Medulla oblongata (tissue), 1 donor: ENCODE measurements at regions not wholly inside any gene's neighbourhood (a gene's known extent, or its start where the extent isn't known, plus 50 kb on each side); places are given as distances from the start of the nearest gene placed in this dataset.
"Not testable (repeated sequence)": the region's sequence is repeated elsewhere in the genome, so short reads cannot be mapped to it uniquely, and the experiment has no call there.

Experiments used
- DNase-seq: peaks from one replicate; pipeline ENCODE4 v3.0.0-alpha.2; 2015; ENCODE audit errors: extremely low spot score

GRCh38 chr11:121901886-121902285 is 214.1 kb downstream of the BLID start:
- no peak for DNase-seq

GRCh38 chr11:121901417-121901816 is 214.6 kb downstream of the BLID start:
- DNase-seq: not testable (repeated sequence)

- no peak for DNase-seq
These were observed 216.5 kb downstream of the BLID start for GRCh38 chr11:121899520-121899919.

- DNase-seq: no peak
These were observed 217.1 kb downstream of the BLID start for GRCh38 chr11:121898903-121899302.

GRCh38 chr11:121895919-121896318 is 220.1 kb downstream of the BLID start:
- no peak for DNase-seq

- no peak for DNase-seq
These were observed 221.4 kb downstream of the BLID start for GRCh38 chr11:121894581-121894980.

- DNase-seq: no peak
These were observed 223.2 kb downstream of the BLID start for GRCh38 chr11:121892863-121893262.

GRCh38 chr11:121892131-121892681 is 223.8 kb downstream of the BLID start:
- DNase-seq: no peak

GRCh38 chr11:121890946-121891515 is 225.0 kb downstream of the BLID start:
- peak; percentile 53 for DNase-seq

GRCh38 chr11:121890377-121890776 is 225.6 kb downstream of the BLID start:
- DNase-seq: peak; percentile 54

- no peak for DNase-seq
These were observed 226.1 kb downstream of the BLID start for GRCh38 chr11:121889931-121890330.

- DNase-seq: no peak
These were observed 226.8 kb downstream of the BLID start for GRCh38 chr11:121889186-121889585.

- DNase-seq: no peak
These were observed 227.9 kb downstream of the BLID start for GRCh38 chr11:121887976-121888557.

GRCh38 chr11:121887569-121887968 is 228.4 kb downstream of the BLID start:
- DNase-seq: peak; percentile 75

GRCh38 chr11:121886996-121887395 is 229.0 kb downstream of the BLID start:
- no peak for DNase-seq

GRCh38 chr11:121886005-121886734 is 229.8 kb downstream of the BLID start:
- peak; percentile 65 for DNase-seq

GRCh38 chr11:121884626-121885025 is 231.4 kb downstream of the BLID start:
- no peak for DNase-seq

- DNase-seq: no peak
These were observed 234.2 kb downstream of the BLID start for GRCh38 chr11:121881806-121882205.

- no peak for DNase-seq
These were observed 238.9 kb downstream of the BLID start for GRCh38 chr11:121877152-121877551.

- no peak for DNase-seq
These were observed 242.2 kb downstream of the BLID start for GRCh38 chr11:121873766-121874165.

GRCh38 chr11:121872356-121872755 is 243.7 kb downstream of the BLID start:
- DNase-seq: no peak

GRCh38 chr11:121870206-121871045 is 245.6 kb downstream of the BLID start:
- DNase-seq: peak; percentile 50
